ENCODE measurements at regions not wholly inside any gene's neighbourhood (a gene's known extent, or its start where the extent isn't known, plus 50 kb on each side); places are given as distances from the start of the nearest gene placed in this dataset.
"Not testable (repeated sequence)": the region's sequence is repeated elsewhere in the genome, so short reads cannot be mapped to it uniquely, and the experiment has no call there.

DNA sequence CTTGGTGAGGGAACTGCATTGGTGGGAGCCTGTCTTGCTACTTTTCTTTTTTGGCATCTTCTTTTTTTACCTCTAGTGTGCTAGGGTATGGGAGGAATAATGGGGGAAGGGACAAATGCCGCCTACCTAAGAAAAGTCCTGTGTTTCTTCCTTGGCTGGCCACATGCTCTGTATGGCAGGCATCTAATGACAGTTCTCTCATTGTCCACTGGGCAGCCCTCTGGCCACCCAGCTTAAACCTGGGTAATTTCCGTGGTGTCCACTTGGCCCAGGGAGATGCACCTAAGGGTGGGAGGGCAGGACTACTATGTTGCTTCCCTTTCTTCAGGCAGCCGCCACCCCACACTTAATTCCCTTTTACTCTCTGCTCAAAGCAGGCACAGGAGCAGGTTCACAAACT lies 173.1 kb downstream of the YTHDC2 start:
- WGBS, 10 experiments: 40 to 100% (median 90%) methylated on average over 1 to 2 of the region's 3 CpGs; no CpG with 5 or more reads in 5 of the 10 experiments
- Histone ChIP-seq H3K27ac (no peak overlapping the region), H3K4me1 (replicated peaks in 1 of 2) (no peaks in the 10 kb centered on the region), H3K4me3 (no peak overlapping the region)
- in situ Hi-C loops (cut with MboI; ENCODE audit: low pct_unique_long_range_greater_than_20kb in 2 of 9, low sequenced_read_pairs in 9 of 9, unreplicated experiment in 9 of 9): loop anchor here in 3 of 9 experiments (25.0 kb wide), 2 partner anchors 751 to 776 kb away; no protein-coding TSS in a partner anchor
- no peak for ATAC-seq (replicated peaks in 6 of 8)

DNA sequence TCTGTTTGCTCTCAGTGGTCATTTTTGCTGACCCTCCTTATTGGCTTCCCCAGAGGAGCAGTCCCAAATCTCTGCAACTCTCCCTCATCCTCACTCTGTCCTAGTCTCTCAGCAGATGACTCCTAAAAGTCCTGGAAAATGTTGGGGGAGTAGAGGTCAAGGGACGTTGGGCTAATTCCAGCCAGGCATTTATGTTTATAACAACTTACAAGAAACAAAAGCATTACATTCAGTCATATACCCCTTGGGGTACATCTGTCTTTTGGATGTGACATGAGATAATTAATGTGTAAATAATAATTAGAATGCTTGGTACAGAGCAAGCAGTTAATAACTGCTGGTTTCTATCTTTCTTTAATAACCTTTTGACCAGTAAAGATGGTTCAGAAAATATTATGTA lies 176.2 kb downstream of the YTHDC2 start:
- WGBS, 10 experiments: 0 to 100% (median 40%) methylated on average over 1 of the region's 1 CpG; no CpG with 5 or more reads in 3 of the 10 experiments
- no peak for ATAC-seq (replicated peaks in 6 of 8)
- no peak overlapping the region for H3K27ac ChIP-seq
- H3K4me3 ChIP-seq: no peak overlapping the region
- in situ Hi-C loops (cut with MboI; ENCODE audit: low pct_unique_long_range_greater_than_20kb in 2 of 9, low sequenced_read_pairs in 9 of 9, unreplicated experiment in 9 of 9): loop anchor here in 3 of 9 experiments (25.0 kb wide), 2 partner anchors 748 to 773 kb away; no protein-coding TSS in a partner anchor
- peaks cover 13 to 15% of the 10 kb centered on the region in 2 donors for H3K4me1 ChIP-seq (replicated peaks in 1 of 2)

DNA sequence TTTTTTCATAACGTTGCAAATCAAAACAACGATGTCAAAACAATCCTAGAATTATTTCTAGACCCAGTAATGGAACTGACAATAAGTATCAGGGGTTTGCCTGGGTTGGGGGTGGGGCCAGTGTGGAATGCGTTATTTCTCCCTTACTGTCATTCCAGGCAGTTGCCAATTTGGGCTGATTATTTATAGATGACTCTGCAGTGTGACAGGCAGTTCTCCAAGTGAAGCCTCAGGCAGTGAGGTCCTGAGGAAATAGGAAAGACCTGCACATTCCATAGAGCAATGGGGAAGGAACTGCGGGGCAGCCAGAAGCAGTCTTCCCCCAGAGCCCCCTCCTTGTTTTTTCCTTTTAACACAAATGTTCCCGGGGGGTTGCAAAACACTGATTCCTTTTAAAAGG lies 179.0 kb downstream of the YTHDC2 start:
- peaks cover 13 to 15% of the 10 kb centered on the region in 2 donors for H3K4me1 ChIP-seq (replicated peaks in 1 of 2)
- 0 to 36% (median 20%) methylated on average over 2 to 5 of the region's 5 CpGs; no CpG with 5 or more reads in 1 of the 10 experiments for WGBS, 10 experiments
- in situ Hi-C loops (cut with MboI; ENCODE audit: low pct_unique_long_range_greater_than_20kb in 2 of 9, low sequenced_read_pairs in 9 of 9, unreplicated experiment in 9 of 9): loop anchor here in 3 of 9 experiments (25.0 kb wide), 2 partner anchors 745 to 770 kb away; no protein-coding TSS in a partner anchor
- H3K27ac ChIP-seq: no peak overlapping the region
- peak in 3 of 8 experiments; percentile 24 to 49 (median 37) for ATAC-seq (replicated peaks in 6 of 8)
- no peak overlapping the region for H3K4me3 ChIP-seq

DNA sequence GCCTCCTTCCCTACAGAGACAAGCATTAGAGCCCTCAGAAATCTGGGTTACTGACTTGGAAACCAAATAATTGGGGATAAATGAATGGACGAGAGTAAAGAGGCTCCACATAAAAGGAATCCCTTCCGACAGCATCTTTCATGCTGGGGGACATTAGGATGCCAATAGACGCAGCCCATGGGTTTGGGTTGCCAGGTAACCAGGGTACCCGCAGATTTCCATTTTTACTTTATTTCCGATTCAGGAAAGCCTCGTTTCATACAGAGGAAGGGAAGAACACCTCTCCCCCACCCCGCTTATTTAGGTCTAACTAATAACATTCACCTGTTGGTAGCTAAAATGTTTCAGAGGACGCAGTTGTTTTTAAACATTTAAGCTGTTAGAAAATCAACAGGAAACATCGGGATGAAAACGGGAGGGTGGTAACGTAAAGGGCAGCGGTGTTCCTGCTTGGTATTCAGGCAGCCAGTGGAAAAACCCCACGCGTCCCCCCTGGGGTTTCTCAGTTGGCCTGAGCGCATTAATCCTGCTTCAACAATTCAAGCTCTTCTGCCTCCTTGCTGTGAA lies 179.5 kb downstream of the YTHDC2 start:
- ATAC-seq (replicated peaks in 6 of 8): peak in 5 of 8 experiments; percentile 44 to 68 (median 55)
- in situ Hi-C loops (cut with MboI; ENCODE audit: low pct_unique_long_range_greater_than_20kb in 2 of 9, low sequenced_read_pairs in 9 of 9, unreplicated experiment in 9 of 9): loop anchor here in 3 of 9 experiments (25.0 kb wide), 2 partner anchors 744 to 769 kb away; no protein-coding TSS in a partner anchor
- peak overlapping the region in 2 of 5 donors; percentile 5 to 16 for H3K4me3 ChIP-seq
- peaks cover 13 to 15% of the 10 kb centered on the region in 2 donors for H3K4me1 ChIP-seq (replicated peaks in 1 of 2)
- 0 to 76% (median 7%) methylated on average over 2 to 12 of the region's 15 CpGs for WGBS, 10 experiments
- no peak overlapping the region for H3K27ac ChIP-seq

DNA sequence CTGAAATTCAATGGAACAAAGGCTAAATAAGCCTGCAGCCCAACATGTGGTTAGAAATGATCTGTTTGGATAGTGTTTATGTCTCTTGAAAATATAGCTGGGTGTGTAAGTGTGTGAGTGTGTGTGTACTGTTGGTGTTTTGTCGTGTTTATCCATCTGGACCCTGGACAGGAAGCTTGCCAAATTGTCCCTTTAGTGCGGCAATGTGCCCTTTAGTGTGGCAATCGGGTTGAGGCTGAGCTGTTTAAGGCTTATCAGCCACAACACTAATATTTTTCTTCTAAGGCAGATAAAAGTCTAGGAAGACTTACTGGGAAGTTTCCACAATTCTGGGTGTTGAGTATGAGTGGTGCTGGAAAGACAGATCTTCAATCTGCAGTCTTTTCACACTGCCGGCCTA lies 180.2 kb downstream of the YTHDC2 start:
- ATAC-seq (replicated peaks in 6 of 8): no peak
- in situ Hi-C loops (cut with MboI; ENCODE audit: low pct_unique_long_range_greater_than_20kb in 2 of 9, low sequenced_read_pairs in 9 of 9, unreplicated experiment in 9 of 9): loop anchor here in 3 of 9 experiments (25.0 kb wide), 2 partner anchors 744 to 769 kb away; no protein-coding TSS in a partner anchor
- Histone ChIP-seq H3K27ac (no peak overlapping the region), H3K4me3 (no peak overlapping the region), H3K4me1 (replicated peaks in 1 of 2) (peaks cover 13 to 15% of the 10 kb centered on the region in 2 donors)
- WGBS, 10 experiments: 0 to 58% (median 50%) methylated on average over 1 to 4 of the region's 4 CpGs; no CpG with 5 or more reads in 2 of the 10 experiments

DNA sequence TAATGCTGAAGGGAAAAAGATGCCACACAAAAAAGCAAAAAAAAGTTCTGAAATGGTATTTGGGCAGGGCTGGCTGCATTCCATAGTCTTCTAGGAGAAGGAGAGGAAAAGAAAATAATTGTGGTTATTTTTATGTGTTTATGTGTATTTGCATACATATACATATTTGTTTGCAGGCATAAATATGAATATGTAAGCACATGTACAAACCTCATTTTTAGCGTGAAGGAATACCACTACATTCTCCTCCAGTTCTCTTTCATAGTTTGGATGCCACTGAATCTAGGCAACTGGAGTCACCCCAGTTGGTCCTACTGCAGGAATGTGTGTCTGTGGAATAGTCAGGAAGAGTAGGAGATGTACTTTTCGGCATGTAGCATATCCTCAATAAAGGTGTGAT lies 181.1 kb downstream of the YTHDC2 start:
- WGBS, 10 experiments: 10 to 100% (median 80%) methylated on average over 1 to 2 of the region's 2 CpGs; no CpG with 5 or more reads in 3 of the 10 experiments
- Histone ChIP-seq H3K27ac (no peak overlapping the region), H3K4me3 (no peak overlapping the region), H3K4me1 (replicated peaks in 1 of 2) (peaks cover 13 to 15% of the 10 kb centered on the region in 2 donors)
- ATAC-seq (replicated peaks in 6 of 8): peak in 3 of 8 experiments; percentile 37 to 97 (median 70)
- in situ Hi-C loops (cut with MboI; ENCODE audit: low pct_unique_long_range_greater_than_20kb in 2 of 9, low sequenced_read_pairs in 9 of 9, unreplicated experiment in 9 of 9): loop anchor here in 3 of 9 experiments (25.0 kb wide), 2 partner anchors 743 to 768 kb away; no protein-coding TSS in a partner anchor

DNA sequence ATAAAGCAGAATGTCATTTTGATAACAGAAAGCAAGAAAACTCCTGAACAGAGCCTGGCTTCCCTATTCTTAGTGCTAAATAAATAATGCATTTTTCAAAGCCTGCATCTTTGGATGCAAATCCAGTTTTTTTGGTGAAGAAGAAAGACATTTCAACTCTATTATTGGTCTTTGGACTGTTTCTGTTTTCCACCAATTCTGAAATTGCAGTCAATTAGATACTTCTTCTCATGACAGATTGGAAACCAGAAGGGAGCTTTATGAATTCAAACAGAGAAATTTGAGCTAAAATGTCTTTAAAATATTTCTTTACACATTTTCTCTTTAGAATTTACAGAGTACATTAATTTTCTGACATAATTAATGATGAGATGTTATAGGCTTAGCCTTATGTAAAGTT lies 189.8 kb downstream of the YTHDC2 start:
- no peak for ATAC-seq (replicated peaks in 6 of 8)
- in situ Hi-C loops (cut with MboI; ENCODE audit: low pct_unique_long_range_greater_than_20kb in 2 of 9, low sequenced_read_pairs in 9 of 9, unreplicated experiment in 9 of 9): no loop called here
- no peaks in the 10 kb centered on the region for H3K4me1 ChIP-seq (replicated peaks in 1 of 2)
- no peak overlapping the region for H3K27ac ChIP-seq
- H3K4me3 ChIP-seq: no peak overlapping the region

DNA sequence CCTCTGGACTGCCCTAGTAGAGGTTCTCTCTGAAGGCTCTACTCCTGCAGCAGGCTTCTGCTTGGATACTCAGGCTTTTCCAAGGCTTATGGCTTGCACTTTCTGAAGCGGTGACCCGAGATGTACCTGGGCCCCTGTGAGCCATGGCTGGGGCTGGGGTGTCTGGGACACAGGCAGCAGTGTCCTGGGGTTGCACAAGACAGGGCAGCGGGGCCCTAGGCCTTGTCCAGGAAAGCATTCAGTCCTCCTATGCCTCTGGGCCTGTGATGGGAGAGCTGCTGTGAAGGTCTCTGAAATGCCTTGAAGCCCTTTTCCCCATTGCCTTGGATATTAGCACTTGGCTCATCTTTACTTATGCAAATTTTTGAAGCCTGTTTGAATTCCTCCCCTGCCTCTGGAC lies 192.2 kb downstream of the YTHDC2 start:
- ATAC-seq (replicated peaks in 6 of 8): no peak
- no peaks in the 10 kb centered on the region for H3K4me1 ChIP-seq (replicated peaks in 1 of 2)
- no peak overlapping the region for H3K27ac ChIP-seq
- 0 to 90% (median 60%) methylated on average over 1 to 3 of the region's 3 CpGs; no CpG with 5 or more reads in 5 of the 10 experiments for WGBS, 10 experiments
- in situ Hi-C loops (cut with MboI; ENCODE audit: low pct_unique_long_range_greater_than_20kb in 2 of 9, low sequenced_read_pairs in 9 of 9, unreplicated experiment in 9 of 9): no loop called here
- H3K4me3 ChIP-seq: no peak overlapping the region

DNA sequence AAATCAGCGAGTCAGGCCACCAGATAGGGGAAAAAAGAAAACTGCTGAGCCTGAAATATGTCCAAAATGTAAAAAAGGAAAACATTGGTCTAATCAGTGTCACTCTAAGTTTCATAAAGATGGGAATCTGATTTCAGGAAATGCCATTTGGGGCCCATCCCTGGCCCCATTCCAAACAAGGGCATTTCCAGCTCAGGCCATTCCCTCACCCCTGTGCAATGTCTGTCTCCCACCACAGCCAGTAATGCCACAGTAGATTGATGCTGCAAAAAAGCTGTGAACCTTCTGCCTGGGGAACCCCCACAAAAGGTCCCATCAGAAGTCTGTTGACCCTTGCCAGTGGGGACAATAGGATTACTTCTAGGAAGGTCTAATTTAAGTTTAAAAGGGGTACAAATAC lies 199.6 kb downstream of the YTHDC2 start:
- ATAC-seq (replicated peaks in 6 of 8): no peak
- in situ Hi-C loops (cut with MboI; ENCODE audit: low pct_unique_long_range_greater_than_20kb in 2 of 9, low sequenced_read_pairs in 9 of 9, unreplicated experiment in 9 of 9): no loop called here
- Histone ChIP-seq H3K4me3 (no peak overlapping the region), H3K27ac (no peak overlapping the region), H3K4me1 (replicated peaks in 1 of 2) (no peaks in the 10 kb centered on the region)
- WGBS, 10 experiments: 0 to 100% (median 48%) methylated on average over 1 of the region's 1 CpG; no CpG with 5 or more reads in 4 of the 10 experiments

DNA sequence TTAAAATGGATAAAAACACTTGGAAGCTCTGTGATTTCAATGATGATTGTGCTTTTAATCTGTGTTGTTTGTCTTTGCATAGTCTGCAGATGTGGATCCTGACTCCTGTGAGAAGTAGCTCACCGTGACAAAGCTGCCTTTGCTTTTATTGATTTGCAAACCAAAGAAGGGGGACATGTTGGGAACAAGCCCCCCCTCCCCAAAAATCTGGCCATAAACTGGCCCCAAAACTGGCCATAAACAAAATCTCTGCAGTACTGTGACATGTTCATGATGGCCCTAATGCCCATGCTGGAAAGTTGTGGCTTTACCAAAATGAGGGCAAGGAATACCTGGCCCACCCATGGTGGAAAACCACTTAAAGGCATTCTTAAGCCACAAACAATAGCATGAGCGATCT lies 202.4 kb downstream of the YTHDC2 start:
- 50 to 83% (median 83%) methylated on average over 1 of the region's 2 CpGs; no CpG with 5 or more reads in 7 of the 10 experiments for WGBS, 10 experiments
- ATAC-seq (replicated peaks in 6 of 8): not testable (repeated sequence)

DNA sequence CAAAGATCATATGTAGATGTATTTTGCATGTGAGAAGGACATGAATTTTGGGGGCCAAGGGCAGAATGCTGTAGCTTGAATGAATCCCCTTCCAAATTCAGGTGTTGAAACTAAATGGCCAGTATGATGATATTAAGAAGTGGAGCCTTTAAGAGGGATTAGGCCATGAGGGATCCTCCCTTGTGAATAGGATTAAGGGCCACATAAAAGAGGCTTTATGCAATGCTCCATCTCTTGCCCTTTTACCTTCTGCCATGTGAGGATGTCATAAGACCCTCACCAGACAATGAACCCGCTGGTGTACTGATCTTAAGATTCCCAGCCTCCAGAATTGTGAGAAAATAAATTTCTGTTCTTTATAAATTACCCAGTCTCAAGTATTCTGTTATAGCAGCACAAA lies 206.1 kb downstream of the YTHDC2 start:
- Histone ChIP-seq H3K4me1 (replicated peaks in 1 of 2) (no peaks in the 10 kb centered on the region), H3K27ac (no peak overlapping the region), H3K4me3 (no peak overlapping the region)
- in situ Hi-C loops (cut with MboI; ENCODE audit: low pct_unique_long_range_greater_than_20kb in 2 of 9, low sequenced_read_pairs in 9 of 9, unreplicated experiment in 9 of 9): no loop called here
- no peak for ATAC-seq (replicated peaks in 6 of 8)
- WGBS, 10 experiments: 0 to 100% (median 63%) methylated on average over 1 of the region's 1 CpG; no CpG with 5 or more reads in 3 of the 10 experiments

More for the DNA sequence above, 202.4 kb downstream of the YTHDC2 start:
- H3K4me3 ChIP-seq; H3K4me1 ChIP-seq (replicated peaks in 1 of 2); in situ Hi-C loops (cut with MboI; ENCODE audit: low pct_unique_long_range_greater_than_20kb in 2 of 9, low sequenced_read_pairs in 9 of 9, unreplicated experiment in 9 of 9); H3K27ac ChIP-seq: not testable (repeated sequence)

DNA sequence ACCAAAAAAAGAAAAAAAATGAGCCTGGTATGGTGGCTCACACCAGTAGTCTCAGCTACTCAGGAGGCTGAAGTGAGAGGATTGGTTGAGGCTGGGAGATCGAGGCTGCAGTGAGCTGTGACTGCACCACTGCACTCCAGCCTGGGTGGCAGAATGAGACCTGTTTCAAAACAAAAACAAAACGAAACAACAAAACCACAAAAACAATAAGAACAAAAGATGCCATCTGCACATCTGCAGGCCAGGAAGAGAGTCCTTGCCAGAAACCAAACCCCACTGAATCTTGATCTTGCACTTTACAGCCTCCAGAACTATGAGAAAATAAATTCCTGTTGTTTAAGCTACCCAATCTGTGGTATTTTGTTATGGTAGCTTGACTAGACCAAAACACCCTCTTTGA lies 207.7 kb downstream of the YTHDC2 start:
- in situ Hi-C loops (cut with MboI; ENCODE audit: low pct_unique_long_range_greater_than_20kb in 2 of 9, low sequenced_read_pairs in 9 of 9, unreplicated experiment in 9 of 9): no loop called here
- no peak for ATAC-seq (replicated peaks in 6 of 8)
- Histone ChIP-seq H3K4me1 (replicated peaks in 1 of 2) (no peaks in the 10 kb centered on the region), H3K27ac (no peak overlapping the region), H3K4me3 (no peak overlapping the region)
- 0 to 100% (median 17%) methylated on average over 1 to 2 of the region's 2 CpGs; no CpG with 5 or more reads in 4 of the 10 experiments for WGBS, 10 experiments

DNA sequence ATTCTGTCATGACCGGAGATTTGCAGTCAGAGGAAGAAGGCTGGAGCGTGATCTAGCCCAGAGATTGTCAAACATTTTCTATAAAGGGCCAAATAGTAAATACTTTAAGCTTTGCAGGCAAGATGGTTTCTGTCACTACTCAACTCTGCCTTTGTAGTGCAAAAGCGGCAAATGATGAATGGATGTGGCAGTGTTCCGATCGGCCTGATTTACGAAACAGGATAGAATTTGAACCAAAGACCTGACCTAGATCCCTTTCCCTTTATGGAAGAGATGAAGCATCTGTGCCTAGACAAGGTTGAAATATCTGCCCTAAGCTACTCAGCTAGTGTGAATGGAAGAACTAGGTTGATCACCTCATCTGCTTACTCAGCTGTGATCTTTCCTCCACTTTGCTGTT lies 209.5 kb downstream of the YTHDC2 start:
- Histone ChIP-seq H3K4me1 (replicated peaks in 1 of 2) (no peaks in the 10 kb centered on the region), H3K4me3 (no peak overlapping the region), H3K27ac (no peak overlapping the region)
- no peak for ATAC-seq (replicated peaks in 6 of 8)
- WGBS, 10 experiments: 3 to 100% (median 55%) methylated on average over 1 to 6 of the region's 6 CpGs; no CpG with 5 or more reads in 1 of the 10 experiments
- in situ Hi-C loops (cut with MboI; ENCODE audit: low pct_unique_long_range_greater_than_20kb in 2 of 9, low sequenced_read_pairs in 9 of 9, unreplicated experiment in 9 of 9): no loop called here

Data from motor neuron (in vitro differentiated cells).